ENCODE measurements at regions not wholly inside any gene's neighbourhood (a gene's known extent, or its start where the extent isn't known, plus 50 kb on each side); places are given as distances from the start of the nearest gene placed in this dataset.

- no peak for DNase-seq
These were observed 481.7 kb upstream of the CLINT1 start for GRCh38 chr5:158340608-158341007.

GRCh38 chr5:158326256-158326655 lies 467.3 kb upstream of the CLINT1 start:
- DNase-seq: no peak

GRCh38 chr5:158324236-158324635 lies 465.3 kb upstream of the CLINT1 start:
- no peak for DNase-seq

- no peak for DNase-seq
These were observed 463.7 kb upstream of the CLINT1 start for GRCh38 chr5:158322620-158323019.

- DNase-seq: no peak
These were observed 462.0 kb upstream of the CLINT1 start for GRCh38 chr5:158320934-158321333.

- DNase-seq: no peak
These were observed 461.3 kb upstream of the CLINT1 start for GRCh38 chr5:158320178-158320674.

- DNase-seq: no peak
These were observed 458.6 kb upstream of the CLINT1 start for GRCh38 chr5:158317507-158317906.

GRCh38 chr5:158313733-158314464 lies 455.0 kb upstream of the CLINT1 start:
- DNase-seq: no peak

- no peak for DNase-seq
These were observed 454.2 kb upstream of the CLINT1 start for GRCh38 chr5:158313027-158313732.

GRCh38 chr5:158309088-158309807 lies 450.3 kb upstream of the CLINT1 start:
- DNase-seq: no peak

GRCh38 chr5:158308429-158309025 lies 449.6 kb upstream of the CLINT1 start:
- no peak for DNase-seq

GRCh38 chr5:158305861-158306260 lies 446.9 kb upstream of the CLINT1 start:
- no peak for DNase-seq

- no peak for DNase-seq
These were observed 445.7 kb upstream of the CLINT1 start for GRCh38 chr5:158304607-158305006.

- DNase-seq: no peak
These were observed 444.9 kb upstream of the CLINT1 start for GRCh38 chr5:158303883-158304282.

GRCh38 chr5:158303275-158303674 lies 444.3 kb upstream of the CLINT1 start:
- no peak for DNase-seq

- DNase-seq: no peak
These were observed 443.1 kb upstream of the CLINT1 start for GRCh38 chr5:158302029-158302428.

- no peak for DNase-seq
These were observed 442.2 kb upstream of the CLINT1 start for GRCh38 chr5:158301186-158301585.

- DNase-seq: no peak
These were observed 441.3 kb upstream of the CLINT1 start for GRCh38 chr5:158300256-158300655.

GRCh38 chr5:158297002-158297527 lies 438.1 kb upstream of the CLINT1 start:
- no peak for DNase-seq

- DNase-seq: no peak
These were observed 435.8 kb upstream of the CLINT1 start for GRCh38 chr5:158294701-158295100.

- DNase-seq: no peak
These were observed 434.0 kb upstream of the CLINT1 start for GRCh38 chr5:158292981-158293380.

- DNase-seq: no peak
These were observed 431.0 kb upstream of the CLINT1 start for GRCh38 chr5:158289967-158290366.

GRCh38 chr5:158288272-158288657 lies 429.3 kb upstream of the CLINT1 start:
- DNase-seq: no peak

All from amniotic stem cell (primary cell).